ENCODE measurements at regions not wholly inside any gene's neighbourhood (a gene's known extent, or its start where the extent isn't known, plus 50 kb on each side); places are given as distances from the start of the nearest gene placed in this dataset.

GRCh38 chr3:153285982-153286381, 124.0 kb downstream of the RAP2B start (continued):
- no peak for TF ChIP-seq ZNF512 (CRISPR knock-in tag; IDR thresholded peaks at IDR 0.05; ENCODE audit: borderline replicate concordance)
- no peak for TF ChIP-seq JAZF1 (CRISPR knock-in tag; IDR thresholded peaks at IDR 0.05)
- TF ChIP-seq RORB (CRISPR knock-in tag; IDR thresholded peaks at IDR 0.05), result no peak

DNA sequence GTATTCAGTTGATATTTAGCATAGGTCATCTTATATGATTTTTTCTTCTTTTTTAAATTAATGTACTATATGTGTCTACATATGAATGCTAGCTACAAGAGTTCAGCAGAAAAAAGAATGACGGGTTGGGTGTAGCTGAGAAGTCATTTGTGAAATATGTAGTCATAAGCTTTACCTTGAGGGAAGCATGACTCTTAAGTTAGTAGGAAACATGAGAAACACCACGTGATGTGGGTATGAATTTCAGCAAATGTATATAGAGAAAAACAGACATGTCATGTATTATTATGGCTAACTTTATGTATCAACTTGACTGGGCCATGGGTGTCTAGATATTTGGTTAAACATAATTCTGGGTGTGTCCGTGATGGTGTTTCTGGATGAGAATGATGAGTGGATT, 125.0 kb downstream of the RAP2B start:
- no peaks in the 10 kb centered on the region for H3K27me3 Mint-ChIP-seq (ENCODE audit: low read depth)
- no peak overlapping the region for H3K4me3 Mint-ChIP-seq
- no peaks in the 10 kb centered on the region for H3K36me3 Mint-ChIP-seq
- no peak overlapping the region for H3K27ac Mint-ChIP-seq
- ATAC-seq (no peak), DNase-seq (ENCODE audit: low spot score) (no peak)
- peaks cover 21% of the 10 kb centered on the region for H3K4me1 Mint-ChIP-seq
- H3K9me3 Mint-ChIP-seq, result 0 out of 2 replicates have a peak, but pooled peaks cover under 1% of the 10 kb centered on the region
- ChIA-PET POLR2A (no interaction called here), CTCF (no interaction called here)
- TF ChIP-seq CDX4 (CRISPR knock-in tag; IDR thresholded peaks at IDR 0.05; ENCODE audit: borderline replicate concordance), result no peak
- no peak for TF ChIP-seq IRF1 (CRISPR knock-in tag; IDR thresholded peaks at IDR 0.05)
- no peak for TF ChIP-seq RELA (CRISPR knock-in tag; IDR thresholded peaks at IDR 0.05; ENCODE audit: borderline replicate concordance)
- no peak for TF ChIP-seq ZNF121 (CRISPR knock-in tag; IDR thresholded peaks at IDR 0.05)
- TF ChIP-seq ZBTB21 (CRISPR knock-in tag; IDR thresholded peaks at IDR 0.05; ENCODE audit: borderline replicate concordance), result no peak
- no peak for TF ChIP-seq CREM (CRISPR knock-in tag; IDR thresholded peaks at IDR 0.05)
- TF ChIP-seq ZNF416 (CRISPR knock-in tag; IDR thresholded peaks at IDR 0.05), result no peak
- TF ChIP-seq, protein P1, sequence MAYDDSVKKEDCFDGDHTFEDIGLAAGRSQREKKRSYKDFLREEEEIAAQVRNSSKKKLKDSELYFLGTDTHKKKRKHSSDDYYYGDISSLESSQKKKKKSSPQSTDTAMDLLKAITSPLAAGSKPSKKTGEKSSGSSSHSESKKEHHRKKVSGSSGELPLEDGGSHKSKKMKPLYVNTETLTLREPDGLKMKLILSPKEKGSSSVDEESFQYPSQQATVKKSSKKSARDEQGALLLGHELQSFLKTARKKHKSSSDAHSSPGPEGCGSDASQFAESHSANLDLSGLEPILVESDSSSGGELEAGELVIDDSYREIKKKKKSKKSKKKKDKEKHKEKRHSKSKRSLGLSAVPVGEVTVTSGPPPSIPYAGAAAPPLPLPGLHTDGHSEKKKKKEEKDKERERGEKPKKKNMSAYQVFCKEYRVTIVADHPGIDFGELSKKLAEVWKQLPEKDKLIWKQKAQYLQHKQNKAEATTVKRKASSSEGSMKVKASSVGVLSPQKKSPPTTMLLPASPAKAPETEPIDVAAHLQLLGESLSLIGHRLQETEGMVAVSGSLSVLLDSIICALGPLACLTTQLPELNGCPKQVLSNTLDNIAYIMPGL (CRISPR knock-in tag; IDR thresholded peaks at IDR 0.05), result no peak
- TF ChIP-seq NR2C2 (CRISPR knock-in tag; IDR thresholded peaks at IDR 0.05), result no peak
- TF ChIP-seq ZNF219 (CRISPR knock-in tag; IDR thresholded peaks at IDR 0.05; ENCODE audit: borderline replicate concordance), result no peak
- TF ChIP-seq, protein P2, sequence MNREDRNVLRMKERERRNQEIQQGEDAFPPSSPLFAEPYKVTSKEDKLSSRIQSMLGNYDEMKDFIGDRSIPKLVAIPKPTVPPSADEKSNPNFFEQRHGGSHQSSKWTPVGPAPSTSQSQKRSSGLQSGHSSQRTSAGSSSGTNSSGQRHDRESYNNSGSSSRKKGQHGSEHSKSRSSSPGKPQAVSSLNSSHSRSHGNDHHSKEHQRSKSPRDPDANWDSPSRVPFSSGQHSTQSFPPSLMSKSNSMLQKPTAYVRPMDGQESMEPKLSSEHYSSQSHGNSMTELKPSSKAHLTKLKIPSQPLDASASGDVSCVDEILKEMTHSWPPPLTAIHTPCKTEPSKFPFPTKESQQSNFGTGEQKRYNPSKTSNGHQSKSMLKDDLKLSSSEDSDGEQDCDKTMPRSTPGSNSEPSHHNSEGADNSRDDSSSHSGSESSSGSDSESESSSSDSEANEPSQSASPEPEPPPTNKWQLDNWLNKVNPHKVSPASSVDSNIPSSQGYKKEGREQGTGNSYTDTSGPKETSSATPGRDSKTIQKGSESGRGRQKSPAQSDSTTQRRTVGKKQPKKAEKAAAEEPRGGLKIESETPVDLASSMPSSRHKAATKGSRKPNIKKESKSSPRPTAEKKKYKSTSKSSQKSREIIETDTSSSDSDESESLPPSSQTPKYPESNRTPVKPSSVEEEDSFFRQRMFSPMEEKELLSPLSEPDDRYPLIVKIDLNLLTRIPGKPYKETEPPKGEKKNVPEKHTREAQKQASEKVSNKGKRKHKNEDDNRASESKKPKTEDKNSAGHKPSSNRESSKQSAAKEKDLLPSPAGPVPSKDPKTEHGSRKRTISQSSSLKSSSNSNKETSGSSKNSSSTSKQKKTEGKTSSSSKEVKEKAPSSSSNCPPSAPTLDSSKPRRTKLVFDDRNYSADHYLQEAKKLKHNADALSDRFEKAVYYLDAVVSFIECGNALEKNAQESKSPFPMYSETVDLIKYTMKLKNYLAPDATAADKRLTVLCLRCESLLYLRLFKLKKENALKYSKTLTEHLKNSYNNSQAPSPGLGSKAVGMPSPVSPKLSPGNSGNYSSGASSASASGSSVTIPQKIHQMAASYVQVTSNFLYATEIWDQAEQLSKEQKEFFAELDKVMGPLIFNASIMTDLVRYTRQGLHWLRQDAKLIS (CRISPR knock-in tag; IDR thresholded peaks at IDR 0.05; ENCODE audit: borderline replicate concordance), result no peak
- TF ChIP-seq USF2 (CRISPR knock-in tag; IDR thresholded peaks at IDR 0.05), result no peak
- no peak for TF ChIP-seq TP53 (CRISPR knock-in tag; IDR thresholded peaks at IDR 0.05)
- no peak for TF ChIP-seq FOXK1 (CRISPR knock-in tag; IDR thresholded peaks at IDR 0.05)
- no peak for TF ChIP-seq TEAD1 (CRISPR knock-in tag; IDR thresholded peaks at IDR 0.05)
- no peak for TF ChIP-seq GRHL2 (CRISPR knock-in tag; IDR thresholded peaks at IDR 0.05; ENCODE audit: insufficient replicate concordance, severe bottlenecking)
- no peak for TF ChIP-seq JAZF1 (CRISPR knock-in tag; IDR thresholded peaks at IDR 0.05)
- no peak for TF ChIP-seq FOXP1 (CRISPR knock-in tag; IDR thresholded peaks at IDR 0.05; ENCODE audit: borderline replicate concordance)

All from WTC11 (cell line).